Transverse colon (tissue), 4 donors: ENCODE measurements at regions not wholly inside any gene's neighbourhood (a gene's known extent, or its start where the extent isn't known, plus 50 kb on each side); places are given as distances from the start of the nearest gene placed in this dataset.

Source experiments
- DNase-seq: peaks from one replicate; pipeline ENCODE4 v3.0.0-alpha.2; 2019
- H3K27ac ChIP-seq, 4 donors: fragments of 200-600 bp; sonication (generic); 2 replicates each; pipeline ENCODE4 v1.5.1; 2016 to 2018; ENCODE audit warnings: inconsistent platforms in 4 of 4
- H3K27me3 ChIP-seq: fragments of 200-600 bp; sonication (generic); 2 replicates; pipeline ENCODE4 v1.5.1; 2017; ENCODE audit warnings: inconsistent platforms
- H3K36me3 ChIP-seq, 4 donors: fragments of 200-600 bp; sonication (generic); 2 replicates each; pipeline ENCODE4 v1.5.1; 2017 to 2019; ENCODE audit warnings: inconsistent platforms in 4 of 4
- H3K4me1 ChIP-seq, 4 donors: fragments of 200-600 bp; sonication (generic); 2 replicates each; pipeline ENCODE4 v1.5.1; 2017 to 2020; ENCODE audit warnings: inconsistent platforms in 4 of 4
- H3K4me3 ChIP-seq, 4 donors: fragments of 200-600 bp; sonication (generic); 1 replicate in 1 of 4; 2 replicates in 3 of 4; pipeline versions ENCODE4 v1.5.1 to v1.6.1; 2017 to 2019; ENCODE audit warnings: inconsistent platforms in 4 of 4
- H3K9me3 ChIP-seq, 2 donors: fragments of 200-600 bp; sonication (generic); 2 replicates each; pipeline ENCODE4 v1.5.1; 2017 to 2019; ENCODE audit warnings: inconsistent platforms in 2 of 2
- EP300 ChIP-seq: sonication (generic); formaldehyde crosslinking; IDR thresholded peaks from one replicate; pipeline ENCODE4 v1.6.1; 2017; ENCODE audit warnings: antibody characterized with exemption, low read depth
- POLR2A ChIP-seq: fragments of 450-650 bp; IDR thresholded peaks from one replicate; pipeline ENCODE4 v1.6.1; 2016; ENCODE audit warnings: antibody characterized with exemption, mild to moderate bottlenecking, moderate library complexity
- POLR2AphosphoS5 ChIP-seq, 3 donors: sonication (generic); formaldehyde crosslinking; IDR thresholded peaks; one replicate each; pipeline ENCODE4 v1.6.1; 2016; ENCODE audit warnings: antibody characterized with exemption in 3 of 3
- WGBS, 2 donors: methylation state at CpG; one replicate each; pipeline ENCODE4 v1.1.5; 2018; ENCODE audit warnings: low coverage in 1 of 2; 5-methylcytosine and 5-hydroxymethylcytosine counted together
- in situ Hi-C, 4 donors: fragments of 200-750 bp; cut with MboI; loops; one replicate each; pipeline versions ENCODE4 v1.15.0 to v1.15.1; 2017; ENCODE audit warnings: low sequenced_read_pairs in 3 of 4, low pct_ligation_motif_present in 1 of 4, low pct_unique_long_range_greater_than_20kb in 1 of 4
- intact Hi-C: fragments of 100-400 bp; cut with DNase I; formaldehyde crosslinking; loops from one replicate; pipeline ENCODE4 v1.15.1; 2023; ENCODE audit warnings: low total_unique reads
- TF ChIP-seq, protein P1 (sequence below), 5 experiments: fragments of 200-600 bp in 3 of 5; fragments of 450-650 bp in 2 of 5; sonication (generic) in 3 of 5; IDR thresholded peaks; 1 replicate in 2 of 5; 2 replicates in 3 of 5; pipeline ENCODE4 v1.5.1; 2016 to 2017; ENCODE audit warnings: antibody characterized with exemption in 5 of 5, inconsistent platforms in 3 of 5, mild to moderate bottlenecking in 2 of 5, moderate library complexity in 1 of 5

DNA sequence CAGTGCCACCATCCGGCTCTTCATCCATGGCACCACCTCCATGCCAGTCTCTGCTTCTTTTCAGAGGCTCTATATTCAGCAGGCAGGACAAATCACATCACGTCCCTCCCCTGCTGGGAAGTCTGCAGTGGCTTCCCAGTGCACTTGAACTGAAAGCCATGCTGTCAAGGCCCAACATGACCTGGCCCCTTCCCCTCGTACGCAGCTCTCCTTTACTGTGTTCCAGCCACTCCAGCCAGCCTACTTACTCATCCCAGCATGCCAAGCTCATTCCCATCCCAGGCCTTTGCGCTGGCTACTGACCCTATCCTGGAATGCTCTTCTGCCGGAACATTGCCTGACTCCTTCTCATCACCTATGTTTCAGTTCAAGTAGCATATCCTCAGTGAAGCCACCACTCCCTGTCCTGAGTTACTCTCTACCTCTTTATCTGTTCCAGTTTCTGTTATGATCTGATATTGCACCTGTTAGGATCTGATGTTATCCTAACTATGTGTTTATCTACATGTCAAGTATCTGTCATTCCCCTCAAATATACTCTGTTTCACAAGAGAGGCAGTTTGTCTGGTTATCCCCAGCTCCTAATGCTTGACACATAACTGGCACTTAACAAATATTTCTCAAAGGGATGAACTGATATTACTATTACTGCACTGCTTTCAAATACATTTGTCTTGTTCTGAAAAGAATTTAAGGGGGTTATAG lies 101.2 kb upstream of the F3 start:
- Histone ChIP-seq H3K9me3 (no peaks in the 10 kb centered on the region), H3K4me3 (no peak overlapping the region), H3K36me3 (no peaks in the 10 kb centered on the region), H3K4me1 (peaks cover 0 to 6% (median 3%) of the 10 kb centered on the region in 4 donors), H3K27me3 (no peaks in the 10 kb centered on the region), H3K27ac (no peak overlapping the region)
- intact Hi-C loops = no loop called here
- TF ChIP-seq EP300 (no peak), POLR2A (no peak), POLR2AphosphoS5 (IDR thresholded peaks at IDR 0.05) (no peak)
- TF ChIP-seq, protein P1, sequence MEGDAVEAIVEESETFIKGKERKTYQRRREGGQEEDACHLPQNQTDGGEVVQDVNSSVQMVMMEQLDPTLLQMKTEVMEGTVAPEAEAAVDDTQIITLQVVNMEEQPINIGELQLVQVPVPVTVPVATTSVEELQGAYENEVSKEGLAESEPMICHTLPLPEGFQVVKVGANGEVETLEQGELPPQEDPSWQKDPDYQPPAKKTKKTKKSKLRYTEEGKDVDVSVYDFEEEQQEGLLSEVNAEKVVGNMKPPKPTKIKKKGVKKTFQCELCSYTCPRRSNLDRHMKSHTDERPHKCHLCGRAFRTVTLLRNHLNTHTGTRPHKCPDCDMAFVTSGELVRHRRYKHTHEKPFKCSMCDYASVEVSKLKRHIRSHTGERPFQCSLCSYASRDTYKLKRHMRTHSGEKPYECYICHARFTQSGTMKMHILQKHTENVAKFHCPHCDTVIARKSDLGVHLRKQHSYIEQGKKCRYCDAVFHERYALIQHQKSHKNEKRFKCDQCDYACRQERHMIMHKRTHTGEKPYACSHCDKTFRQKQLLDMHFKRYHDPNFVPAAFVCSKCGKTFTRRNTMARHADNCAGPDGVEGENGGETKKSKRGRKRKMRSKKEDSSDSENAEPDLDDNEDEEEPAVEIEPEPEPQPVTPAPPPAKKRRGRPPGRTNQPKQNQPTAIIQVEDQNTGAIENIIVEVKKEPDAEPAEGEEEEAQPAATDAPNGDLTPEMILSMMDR (IDR thresholded peaks at IDR 0.05) = no peak
- no peak for DNase-seq
- WGBS, 2 donors = 80 to 100% methylated on average over 4 to 6 of the region's 6 CpGs
- in situ Hi-C loops = no loop called here

DNA sequence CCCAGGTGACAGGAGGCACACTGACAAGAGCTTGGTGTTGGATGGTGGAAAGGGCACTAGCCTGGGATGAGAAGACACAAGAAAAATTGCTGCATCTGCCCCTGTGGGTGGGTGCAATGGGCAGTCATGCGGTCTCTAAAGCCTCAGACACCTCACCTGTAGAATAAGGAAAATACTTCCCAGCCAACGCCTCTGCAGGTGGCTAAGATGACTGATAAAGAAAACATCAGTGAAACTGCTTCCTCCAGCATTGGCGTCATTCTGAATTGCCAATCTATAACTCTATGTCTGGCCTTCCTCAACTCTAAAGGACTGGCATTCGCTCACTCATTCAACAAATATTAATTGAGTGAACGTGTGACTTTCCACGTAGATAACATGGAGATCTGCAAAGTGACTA lies 100.4 kb upstream of the F3 start:
- Histone ChIP-seq H3K9me3 (no peaks in the 10 kb centered on the region), H3K36me3 (no peaks in the 10 kb centered on the region), H3K27me3 (no peaks in the 10 kb centered on the region), H3K4me1 (peaks cover 0 to 6% (median 2%) of the 10 kb centered on the region in 4 donors), H3K4me3 (no peak overlapping the region), H3K27ac (no peak overlapping the region)
- WGBS, 2 donors = 51 to 59% methylated on average over 2 to 6 of the region's 6 CpGs
- intact Hi-C loops (no loop called here), in situ Hi-C loops (no loop called here)
- TF ChIP-seq EP300 = no peak
- TF ChIP-seq, protein P1 (IDR thresholded peaks at IDR 0.05) = no peak
- no peak for TF ChIP-seq POLR2A
- no peak for TF ChIP-seq POLR2AphosphoS5 (IDR thresholded peaks at IDR 0.05)
- no peak for DNase-seq

DNA sequence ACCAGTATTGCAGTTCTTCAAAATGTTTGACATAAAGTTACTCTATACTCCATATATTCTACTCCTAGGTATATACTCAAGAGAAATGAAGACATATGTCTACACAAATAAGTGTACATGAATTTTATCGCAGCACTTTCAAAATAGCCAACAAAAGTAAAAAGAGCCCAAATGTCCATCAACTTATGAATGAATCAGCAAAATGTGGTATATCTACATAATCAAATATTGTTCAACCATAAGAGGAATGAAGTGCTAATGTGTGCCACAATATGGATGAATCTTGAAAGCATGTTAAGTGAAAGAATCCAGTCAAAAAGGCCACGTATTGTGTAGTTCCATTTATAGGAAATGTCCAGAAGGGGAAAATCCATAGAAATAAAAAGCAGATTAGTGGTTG lies 98.6 kb upstream of the F3 start:
- in situ Hi-C loops = no loop called here
- no peak overlapping the region for H3K4me3 ChIP-seq
- no peaks in the 10 kb centered on the region for H3K9me3 ChIP-seq
- no peaks in the 10 kb centered on the region for H3K27me3 ChIP-seq
- no peak for DNase-seq
- intact Hi-C loops = no loop called here
- peaks cover 0 to 6% (median 2%) of the 10 kb centered on the region in 4 donors for H3K4me1 ChIP-seq
- 90 to 91% methylated on average over 2 of the region's 2 CpGs for WGBS, 2 donors
- TF ChIP-seq POLR2A (no peak), EP300 (no peak), POLR2AphosphoS5 (IDR thresholded peaks at IDR 0.05) (no peak)
- TF ChIP-seq, protein P1 (IDR thresholded peaks at IDR 0.05) = no peak
- H3K36me3 ChIP-seq = no peaks in the 10 kb centered on the region
- H3K27ac ChIP-seq = no peak overlapping the region

DNA sequence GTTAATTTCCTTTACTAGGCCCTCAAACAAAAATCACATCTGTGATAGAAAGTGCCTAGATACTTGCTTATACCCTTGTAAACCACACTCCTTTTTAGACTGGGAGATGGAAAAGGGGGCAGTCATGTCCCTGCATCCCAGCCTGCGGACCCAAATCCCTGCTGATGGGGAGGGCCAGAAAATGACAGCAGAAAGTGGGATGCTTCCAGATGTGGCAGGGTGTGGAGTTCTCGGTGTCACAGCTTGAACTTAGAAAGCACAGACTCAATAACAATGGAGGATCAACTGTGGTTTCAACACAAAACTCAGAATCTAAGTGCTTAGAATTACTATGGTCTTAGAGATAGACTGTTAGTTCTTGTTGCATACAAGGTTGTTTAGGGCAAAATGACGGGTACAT lies 95.6 kb upstream of the F3 start:
- intact Hi-C loops (no loop called here), in situ Hi-C loops (no loop called here)
- no peaks in the 10 kb centered on the region for H3K9me3 ChIP-seq
- peak overlapping the region in 3 of 4 donors; percentile 4 to 36 (median 20) for H3K27ac ChIP-seq
- H3K27me3 ChIP-seq = no peaks in the 10 kb centered on the region
- H3K36me3 ChIP-seq = no peaks in the 10 kb centered on the region
- no peak for DNase-seq
- H3K4me3 ChIP-seq = no peak overlapping the region
- no peak for TF ChIP-seq POLR2AphosphoS5 (IDR thresholded peaks at IDR 0.05)
- TF ChIP-seq POLR2A = no peak
- TF ChIP-seq EP300 = no peak
- TF ChIP-seq, protein P1 (IDR thresholded peaks at IDR 0.05) = no peak
- WGBS, 2 donors = 81 to 88% methylated on average over 2 to 3 of the region's 3 CpGs
- H3K4me1 ChIP-seq = no peaks in the 10 kb centered on the region
